AML-193 (cell line): ENCODE measurements at regions not wholly inside any gene's neighbourhood (a gene's known extent, or its start where the extent isn't known, plus 50 kb on each side); places are given as distances from the start of the nearest gene placed in this dataset.

Source experiments
- DNase-seq, 2 experiments: peaks; one replicate each; lab custom pipeline; 2025; lab: John Stamatoyannopoulos, UW

GRCh38 chr6:40194447-40195170, 260.3 kb upstream of the MOCS1 start:
- no peak for DNase-seq

- DNase-seq: no peak
These were observed 258.3 kb upstream of the MOCS1 start for GRCh38 chr6:40192516-40192915.

GRCh38 chr6:40188931-40189330, 254.7 kb upstream of the MOCS1 start:
- DNase-seq: no peak

- no peak for DNase-seq
These were observed 253.4 kb upstream of the MOCS1 start for GRCh38 chr6:40187535-40188144.

GRCh38 chr6:40185486-40185885, 251.2 kb upstream of the MOCS1 start:
- no peak for DNase-seq

GRCh38 chr6:40183902-40184301, 249.6 kb upstream of the MOCS1 start:
- no peak for DNase-seq

- no peak for DNase-seq
These were observed 247.1 kb upstream of the MOCS1 start for GRCh38 chr6:40181367-40181766.

- no peak for DNase-seq
These were observed 246.0 kb upstream of the MOCS1 start for GRCh38 chr6:40180271-40180670.

GRCh38 chr6:40179496-40179895, 245.2 kb upstream of the MOCS1 start:
- no peak for DNase-seq

GRCh38 chr6:40177598-40177997, 243.3 kb upstream of the MOCS1 start:
- DNase-seq: no peak

- no peak for DNase-seq
These were observed 241.9 kb upstream of the MOCS1 start for GRCh38 chr6:40176152-40176551.

GRCh38 chr6:40172272-40172671, 238.0 kb upstream of the MOCS1 start:
- no peak for DNase-seq

GRCh38 chr6:40171343-40171742, 237.1 kb upstream of the MOCS1 start:
- DNase-seq: no peak

- no peak for DNase-seq
These were observed 236.6 kb upstream of the MOCS1 start for GRCh38 chr6:40170856-40171255.

- no peak for DNase-seq
These were observed 235.6 kb upstream of the MOCS1 start for GRCh38 chr6:40169878-40170277.

GRCh38 chr6:40166963-40167362, 232.7 kb upstream of the MOCS1 start:
- no peak for DNase-seq

GRCh38 chr6:40165036-40165709, 230.9 kb upstream of the MOCS1 start:
- no peak for DNase-seq

GRCh38 chr6:40164345-40164755, 230.1 kb upstream of the MOCS1 start:
- no peak for DNase-seq

- no peak for DNase-seq
These were observed 229.7 kb upstream of the MOCS1 start for GRCh38 chr6:40163924-40164323.

- no peak for DNase-seq
These were observed 227.8 kb upstream of the MOCS1 start for GRCh38 chr6:40162074-40162473.

- DNase-seq: no peak
These were observed 226.6 kb upstream of the MOCS1 start for GRCh38 chr6:40160826-40161225.

- DNase-seq: no peak
These were observed 225.6 kb upstream of the MOCS1 start for GRCh38 chr6:40159865-40160264.

- DNase-seq: no peak
These were observed 218.6 kb upstream of the MOCS1 start for GRCh38 chr6:40152701-40153436.
